T-helper 1 cell treated with Interleukin-12 subunit alpha and Interleukin-12 subunit beta and Interleukin-4 antibody, amounts not matched to agents 30 ng/mL and 1 ng/mL, for 36 hours (primary cell): ENCODE measurements at regions not wholly inside any gene's neighbourhood (a gene's known extent, or its start where the extent isn't known, plus 50 kb on each side); places are given as distances from the start of the nearest gene placed in this dataset.
"Not testable (repeated sequence)": the region's sequence is repeated elsewhere in the genome, so short reads cannot be mapped to it uniquely, and the experiment has no call there.

ENCODE experiments used
- intact Hi-C: fragments of 100-400 bp; cut with micrococcal nuclease; formaldehyde crosslinking; loops from one replicate; pipeline ENCODE4 v1.15.1; 2024

DNA sequence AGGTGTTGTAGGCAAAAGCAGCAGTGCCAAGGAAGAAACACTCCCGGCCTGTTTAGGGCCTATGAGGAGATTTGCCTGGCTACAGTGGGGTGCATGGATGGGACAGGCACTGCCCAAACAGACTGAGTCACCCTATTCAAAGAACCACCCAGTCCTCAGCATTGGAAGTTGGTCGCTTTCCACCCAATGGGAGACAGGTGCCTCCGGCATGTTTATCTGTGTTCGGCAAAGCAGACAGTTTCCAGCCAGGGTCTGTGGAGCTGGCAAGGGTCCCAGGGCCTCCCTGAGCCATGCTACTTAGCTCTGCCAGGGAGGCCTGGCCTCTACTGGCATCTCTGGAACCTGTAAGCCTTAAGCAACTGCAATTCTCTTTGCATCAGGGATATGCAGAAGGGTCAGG, 165.1 kb upstream of the ATP6AP2 start:
- intact Hi-C loops: no loop called here

DNA sequence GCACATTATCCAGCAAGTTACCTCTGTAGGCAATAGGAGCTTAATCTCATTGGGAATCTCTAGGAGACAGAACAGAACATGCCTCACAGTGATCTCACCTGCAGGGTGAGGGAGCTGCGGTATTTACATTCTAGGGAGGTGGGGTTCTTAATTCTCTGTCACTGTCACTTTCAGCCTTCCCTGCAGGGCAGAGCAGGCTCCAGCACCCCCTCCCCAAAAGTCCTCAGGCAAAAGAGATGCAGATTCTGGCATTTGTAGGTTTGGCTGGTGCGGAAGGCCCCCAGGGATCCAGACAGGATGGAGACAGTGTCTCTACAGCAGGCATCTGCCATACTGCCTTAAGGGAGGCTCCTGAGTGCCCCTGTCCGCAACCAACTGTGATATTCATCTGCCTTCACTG, 166.4 kb upstream of the ATP6AP2 start:
- intact Hi-C loops: no loop called here

DNA sequence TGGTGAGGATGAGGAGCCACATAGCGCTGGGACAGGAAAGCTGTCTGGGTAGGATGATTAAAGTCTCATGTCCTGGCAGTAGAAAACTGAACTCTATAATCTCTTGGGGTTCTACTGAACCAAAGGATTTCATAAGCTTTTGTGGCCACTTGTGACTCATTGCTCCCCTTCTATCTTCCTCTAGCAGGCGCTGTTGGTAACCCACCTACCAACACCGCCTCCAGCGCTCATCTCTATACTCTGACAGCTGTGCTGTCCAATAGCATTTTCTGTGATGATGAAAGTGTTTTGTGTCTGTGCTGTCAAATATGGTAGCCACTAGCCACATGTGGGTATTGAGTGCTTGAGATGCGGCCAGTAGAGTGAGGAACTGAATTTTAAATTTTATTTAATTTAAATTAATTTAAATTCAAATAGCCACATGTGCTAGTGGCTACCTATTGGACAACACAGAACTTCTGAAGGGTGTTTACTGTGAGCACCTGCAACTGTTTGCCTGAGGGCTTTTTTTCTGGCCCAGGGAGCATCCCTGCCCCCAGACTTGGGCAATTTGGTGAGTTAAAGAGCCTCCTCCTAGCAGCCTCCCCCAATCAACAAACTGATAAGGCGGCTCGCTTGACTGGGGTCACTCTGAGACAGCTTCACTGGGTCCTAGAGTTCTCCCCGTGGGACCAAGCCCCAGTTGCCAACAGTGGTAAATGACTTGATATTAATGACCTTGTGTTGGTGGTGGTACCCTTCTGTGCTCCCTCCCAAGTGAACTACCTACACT, 169.2 kb upstream of the ATP6AP2 start:
- intact Hi-C loops: no loop called here

DNA sequence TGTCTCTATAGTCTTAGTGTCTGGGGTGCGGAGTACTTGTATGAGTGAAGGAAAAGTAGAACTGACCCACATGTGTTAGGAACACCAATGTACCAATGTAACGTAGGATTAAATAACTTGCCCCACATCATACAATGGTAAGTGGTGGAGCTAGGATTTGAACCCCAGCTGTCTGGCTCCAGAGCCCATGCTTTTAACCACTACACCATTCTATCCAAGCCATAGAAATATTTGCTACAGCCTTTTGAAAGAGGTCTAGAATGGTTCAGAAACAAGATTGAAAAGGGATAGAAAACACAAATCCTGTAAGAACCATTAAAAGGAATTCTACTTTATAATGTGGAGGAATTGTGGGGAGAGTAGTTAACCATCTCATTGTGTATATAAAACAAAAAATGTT, 169.9 kb upstream of the ATP6AP2 start:
- intact Hi-C loops: no loop called here

DNA sequence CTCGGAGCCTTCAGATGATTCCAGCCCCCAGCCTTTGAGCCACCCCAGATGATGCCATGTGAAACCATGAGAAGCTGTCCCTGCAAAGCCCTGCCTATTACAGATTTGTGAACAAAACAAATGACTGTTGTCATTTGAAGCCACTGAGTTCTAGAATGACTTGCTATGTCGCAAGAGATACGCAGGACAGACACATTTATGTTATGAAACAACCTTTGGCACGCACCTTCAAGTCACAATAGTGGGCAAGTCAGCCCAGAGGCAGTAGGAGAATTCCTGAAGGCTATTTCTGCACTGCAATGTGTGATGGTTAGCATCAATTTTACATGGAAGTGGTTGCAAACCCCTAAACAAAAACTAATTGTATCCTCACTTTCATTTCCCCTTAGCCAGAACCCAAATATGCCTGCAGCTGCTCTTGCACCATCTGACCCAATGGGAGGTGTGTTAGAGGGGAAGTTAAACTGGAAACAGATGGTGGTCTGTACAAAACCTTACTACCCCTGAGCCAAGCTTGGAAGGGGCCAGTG, 174.4 kb upstream of the ATP6AP2 start:
- intact Hi-C loops: no loop called here

DNA sequence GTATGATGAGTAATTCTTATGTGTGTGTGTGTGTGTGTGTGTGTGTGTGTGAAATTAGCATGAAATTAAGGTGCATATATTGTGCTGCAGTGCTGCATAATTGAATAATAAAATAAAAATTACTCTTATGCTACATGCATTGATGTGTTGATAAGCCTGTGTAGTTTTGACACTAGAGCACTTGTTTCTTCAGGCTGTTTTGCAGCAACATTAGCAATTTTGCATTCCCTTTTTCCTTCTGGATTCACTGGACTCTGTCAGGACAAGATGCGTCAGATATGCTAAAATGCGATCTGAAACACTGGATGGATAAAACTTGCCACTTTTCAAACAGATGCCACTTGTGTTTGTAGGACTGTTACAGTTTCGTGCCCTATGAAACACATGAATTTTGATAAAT, 175.4 kb upstream of the ATP6AP2 start:
- intact Hi-C loops: no loop called here

DNA sequence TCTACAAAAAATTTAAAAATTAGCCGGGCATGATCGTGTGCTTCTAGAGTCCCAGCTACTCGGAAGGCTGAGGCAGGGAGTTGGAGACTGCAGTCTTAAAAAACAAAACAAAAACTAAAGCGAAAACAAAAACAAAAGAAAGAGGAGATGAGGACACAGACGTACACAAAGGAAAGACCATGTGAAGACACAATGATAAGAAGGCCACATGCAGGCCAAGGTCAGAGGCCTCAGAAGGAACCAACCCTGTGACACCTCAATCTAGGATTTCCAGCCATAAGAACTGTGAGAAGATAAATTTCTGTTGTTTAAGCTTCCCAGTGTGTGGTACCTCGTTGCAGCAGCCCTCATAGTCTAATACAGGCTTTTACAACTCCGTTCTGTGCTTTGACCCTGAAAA, 177.0 kb upstream of the ATP6AP2 start:
- intact Hi-C loops: no loop called here

DNA sequence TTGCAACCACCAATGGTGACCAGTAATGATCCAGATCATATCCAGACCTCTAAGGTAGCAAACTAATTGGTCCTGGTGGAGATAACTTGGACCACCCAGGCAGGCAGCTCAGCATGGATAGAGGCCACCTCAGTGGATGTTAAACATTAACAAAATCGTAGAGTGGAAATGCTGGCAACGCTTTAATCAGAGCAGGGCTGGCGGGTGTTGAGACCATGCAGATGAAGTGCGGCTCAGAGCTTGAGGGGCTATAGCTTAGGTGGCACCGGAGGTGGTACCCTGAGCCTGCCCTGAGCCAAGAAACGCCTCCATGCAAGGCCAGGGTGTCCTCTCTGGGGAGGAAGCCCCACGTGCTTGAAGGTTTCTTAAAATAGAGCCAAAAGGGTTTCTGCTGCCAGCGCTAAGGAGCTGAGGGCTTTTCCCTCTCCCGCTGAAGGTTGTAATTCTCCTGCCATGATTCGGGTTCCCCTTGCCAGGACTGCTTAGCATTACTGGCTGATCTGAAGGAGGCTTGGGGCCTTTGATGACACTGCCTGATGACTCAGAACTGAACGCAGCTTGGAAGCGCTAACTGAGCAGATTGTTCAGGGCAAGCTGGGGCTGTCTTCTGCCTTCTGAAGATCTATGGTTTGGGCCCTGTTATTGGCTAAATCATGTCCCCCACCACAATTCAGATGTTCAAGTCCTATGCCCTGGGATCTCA, 177.8 kb upstream of the ATP6AP2 start:
- intact Hi-C loops: no loop called here

DNA sequence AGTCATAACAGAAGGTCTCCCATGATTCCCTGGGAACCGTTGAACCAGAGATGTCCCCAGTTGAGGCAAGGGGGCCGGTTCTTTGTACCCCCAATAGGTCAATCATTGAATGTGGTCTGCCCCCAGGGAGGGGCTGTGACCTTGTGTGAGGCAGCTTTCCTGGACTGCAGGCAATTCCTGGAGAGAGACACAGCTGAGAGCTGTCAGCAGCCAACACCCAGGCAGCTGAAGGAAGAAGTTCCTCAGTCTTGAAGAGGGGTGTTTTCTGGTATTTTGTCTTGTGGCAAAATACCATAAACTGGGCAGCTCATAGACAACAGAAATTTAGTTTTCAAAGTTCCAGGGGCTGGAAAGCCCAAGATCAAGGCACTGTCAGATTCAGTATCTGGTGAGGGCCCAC, 185.7 kb upstream of the ATP6AP2 start:
- intact Hi-C loops: no loop called here

DNA sequence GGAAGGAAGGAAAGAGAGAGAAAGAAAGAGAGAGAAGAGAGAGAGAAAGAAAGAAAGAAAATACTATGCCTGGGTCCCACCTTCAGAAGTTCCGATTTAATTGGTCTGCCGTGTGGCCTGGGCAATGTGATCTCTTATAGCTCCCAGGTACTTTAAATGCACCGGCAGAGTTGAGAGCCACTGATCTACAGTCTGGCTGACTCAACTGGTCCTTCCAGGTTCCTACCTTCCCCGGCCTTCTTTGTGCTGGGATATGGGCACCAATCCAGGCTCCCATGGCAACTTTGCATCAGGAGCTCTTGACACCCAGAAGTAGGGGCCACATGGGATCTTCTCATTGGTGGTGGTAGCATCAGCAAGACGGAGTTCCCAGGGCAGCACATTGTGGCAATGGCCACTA, 186.5 kb upstream of the ATP6AP2 start:
- intact Hi-C loops: no loop called here

DNA sequence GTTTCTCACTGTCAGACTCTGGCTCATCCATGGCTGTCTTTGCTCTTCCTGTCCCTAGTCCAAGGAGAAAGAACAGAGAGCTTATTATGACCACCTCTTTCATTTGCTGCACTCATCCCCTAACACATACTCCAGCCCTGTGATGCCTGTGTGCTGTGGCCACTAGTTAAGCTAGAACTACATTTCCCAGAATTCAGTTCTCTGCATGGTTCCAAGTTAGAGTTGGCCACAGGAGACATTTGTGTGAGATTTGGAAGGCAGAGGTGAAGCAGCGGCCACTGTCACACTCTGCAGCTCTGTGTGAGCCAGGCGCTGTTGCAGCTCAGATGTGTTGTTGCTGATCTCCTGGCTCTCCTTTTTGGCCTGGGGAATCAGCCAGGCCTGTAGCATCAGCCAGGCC, 188.2 kb upstream of the ATP6AP2 start:
- intact Hi-C loops: no loop called here

DNA sequence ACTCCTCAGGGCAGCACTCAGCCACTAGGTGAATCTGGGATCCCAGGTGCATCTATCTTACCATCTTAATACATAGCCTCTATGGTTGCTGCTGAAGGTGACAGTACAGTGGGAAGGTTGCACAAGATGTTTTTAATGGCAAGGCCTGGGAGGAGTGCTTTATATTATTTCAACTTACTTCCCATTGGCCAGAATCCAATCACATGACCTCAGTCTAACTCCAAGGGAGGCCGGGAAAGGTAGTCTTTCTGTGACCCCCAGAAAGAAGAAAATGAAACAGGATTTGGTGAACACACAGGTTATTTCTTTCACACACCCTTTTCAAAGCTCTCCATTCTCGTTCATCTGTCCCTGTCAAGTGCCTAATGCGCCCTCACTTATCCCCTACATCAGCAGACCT, 189.1 kb upstream of the ATP6AP2 start:
- intact Hi-C loops: no loop called here

DNA sequence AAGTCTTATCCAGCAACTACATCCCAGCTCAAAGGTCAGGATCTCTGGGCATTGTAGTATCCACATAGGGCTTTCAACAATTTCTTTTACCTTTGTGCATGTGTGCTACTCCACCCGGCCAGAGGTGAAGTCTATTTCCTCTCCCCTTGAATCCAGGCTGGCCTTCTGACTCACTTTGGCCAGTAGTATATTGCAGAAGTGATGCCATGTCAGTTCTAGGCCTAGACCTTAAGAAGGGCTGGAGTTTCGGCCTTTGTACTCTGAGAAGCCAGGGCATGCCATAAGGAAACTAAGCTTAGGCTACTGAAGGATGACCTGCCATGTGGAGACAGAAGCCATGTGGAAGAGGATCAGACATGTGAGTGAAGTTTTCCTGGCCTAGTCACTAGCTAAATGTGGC, 191.2 kb upstream of the ATP6AP2 start:
- intact Hi-C loops: no loop called here

DNA sequence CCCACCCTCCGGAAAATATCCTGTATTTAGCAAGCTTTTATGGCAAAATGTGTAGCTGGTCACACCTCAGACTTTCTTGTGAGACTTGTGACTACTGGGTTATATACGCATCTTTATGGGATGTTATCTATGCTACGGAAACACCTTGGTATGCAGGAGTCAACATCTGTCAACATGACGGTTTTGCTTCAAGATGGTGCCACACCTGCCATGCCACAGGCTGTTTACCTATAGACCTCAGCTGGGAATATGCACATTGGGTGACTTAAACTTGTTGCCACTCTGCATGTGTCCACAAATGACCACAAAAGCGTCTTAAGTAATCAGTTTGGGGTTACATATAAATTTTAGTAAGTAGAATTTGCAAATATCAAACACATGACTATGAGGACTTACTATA, 192.3 kb upstream of the ATP6AP2 start:
- intact Hi-C loops: no loop called here

DNA sequence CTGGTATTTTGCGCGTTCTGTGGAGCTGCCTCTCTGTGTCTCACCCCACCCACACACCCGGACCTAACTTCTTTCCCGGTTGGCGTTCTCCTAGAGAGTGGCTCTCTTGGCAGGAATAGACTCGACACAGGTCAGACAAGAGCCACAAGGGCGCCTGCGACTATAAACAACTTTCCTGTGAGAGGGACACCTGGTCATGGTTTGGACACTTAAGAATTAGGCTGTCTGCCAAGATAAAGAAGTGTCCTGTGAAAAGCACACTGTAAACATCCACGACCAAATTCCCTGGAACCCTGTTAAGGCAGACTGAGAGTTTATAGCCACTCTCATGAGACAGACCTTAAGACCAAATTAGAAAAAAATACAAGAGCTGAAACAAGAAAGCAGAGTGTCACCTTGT, 192.9 kb upstream of the ATP6AP2 start:
- intact Hi-C loops: not testable (repeated sequence)

DNA sequence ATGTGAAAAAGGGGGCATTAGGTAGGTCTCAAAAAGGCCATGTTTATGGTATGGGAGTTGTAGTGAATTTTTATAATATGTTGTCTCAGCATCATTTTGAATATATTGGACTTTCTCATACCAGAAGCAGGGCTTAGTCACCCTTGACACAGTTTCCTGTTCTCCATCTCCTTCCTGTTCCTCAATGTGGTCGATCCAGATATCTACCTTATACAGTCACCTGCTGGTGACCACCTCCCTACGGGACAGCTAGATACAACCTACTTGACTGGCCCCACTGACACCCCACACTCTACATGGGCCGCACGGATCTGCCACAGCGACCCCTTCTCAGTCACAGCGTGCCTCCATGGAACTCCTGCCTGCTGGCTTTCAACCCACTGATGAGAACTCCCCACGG, 193.5 kb upstream of the ATP6AP2 start:
- intact Hi-C loops: not testable (repeated sequence)

DNA sequence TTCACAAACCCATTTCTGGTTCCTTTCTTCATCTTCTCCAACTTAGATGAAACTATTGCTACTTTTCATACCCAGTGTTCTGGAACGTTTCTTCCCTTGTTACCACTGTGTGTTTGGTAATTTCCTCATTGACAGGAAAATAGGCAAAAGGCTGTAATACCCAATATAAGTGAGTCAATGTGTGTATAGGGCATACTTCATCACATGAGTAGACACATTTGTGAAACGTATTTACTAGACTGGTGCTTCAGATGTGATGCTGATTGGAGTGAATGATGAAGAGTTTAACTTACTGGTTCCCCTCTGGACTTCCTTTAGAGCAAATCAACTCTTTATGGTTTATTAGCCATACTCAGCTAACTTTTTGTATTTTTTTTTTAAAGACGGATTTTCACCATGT, 195.1 kb upstream of the ATP6AP2 start:
- intact Hi-C loops: no loop called here

DNA sequence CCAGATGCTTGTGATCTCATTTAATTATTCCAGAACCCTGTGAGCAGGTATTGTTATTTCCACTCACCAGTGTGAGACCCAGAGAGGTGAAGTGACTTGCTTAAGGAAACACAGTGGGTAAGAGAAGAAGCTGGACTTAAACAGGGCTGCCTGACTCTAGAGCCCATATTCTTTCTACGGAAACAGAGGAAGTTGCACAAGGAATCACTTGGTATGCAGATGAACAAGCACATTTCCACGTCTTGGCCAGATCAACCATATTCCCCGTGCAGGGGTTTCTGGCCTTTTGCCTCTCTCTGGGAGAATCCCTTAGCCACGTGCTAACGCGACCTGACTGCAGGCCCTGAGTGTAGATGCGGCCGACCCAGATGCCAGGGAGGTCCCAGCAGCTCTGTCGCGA, 195.5 kb upstream of the ATP6AP2 start:
- intact Hi-C loops: no loop called here

DNA sequence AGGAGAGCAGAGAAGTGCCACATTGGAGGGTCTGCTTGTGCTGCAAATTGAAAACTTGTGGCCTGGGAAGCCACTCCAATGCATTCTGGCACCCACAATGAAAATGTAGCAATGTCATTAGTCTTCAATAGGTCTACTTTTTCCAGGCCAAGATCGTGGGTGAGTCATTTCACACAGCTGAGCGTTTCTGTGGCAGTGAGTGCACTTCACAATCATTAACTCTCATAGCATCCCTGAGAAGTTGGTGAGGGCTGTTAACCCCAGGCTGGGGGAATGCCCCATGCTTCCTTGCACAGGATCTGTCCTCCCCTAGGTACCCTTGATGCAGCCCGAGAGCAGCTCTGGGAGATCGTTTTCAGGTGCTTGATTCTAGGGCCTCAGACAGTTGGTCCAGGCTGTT, 196.8 kb upstream of the ATP6AP2 start:
- intact Hi-C loops: no loop called here

DNA sequence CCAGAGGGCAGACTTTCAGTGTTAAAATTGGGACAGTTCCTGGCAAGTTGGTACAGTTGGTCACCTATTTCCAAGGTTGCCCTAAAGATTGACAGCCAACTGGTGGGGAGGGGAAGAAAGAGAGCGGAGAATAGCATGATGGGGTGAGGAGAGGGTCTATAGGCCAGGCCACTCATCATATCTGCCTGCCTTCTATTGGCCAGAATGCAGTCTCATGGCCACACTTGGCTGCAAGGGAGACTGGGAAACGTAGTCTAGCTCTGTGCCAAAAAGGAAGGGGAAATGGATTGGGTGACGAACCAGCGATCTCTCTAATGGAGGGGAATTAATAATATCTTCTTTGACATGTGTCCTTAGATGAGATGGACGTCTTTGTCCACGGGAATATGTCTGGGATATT, 197.4 kb upstream of the ATP6AP2 start:
- intact Hi-C loops: no loop called here

DNA sequence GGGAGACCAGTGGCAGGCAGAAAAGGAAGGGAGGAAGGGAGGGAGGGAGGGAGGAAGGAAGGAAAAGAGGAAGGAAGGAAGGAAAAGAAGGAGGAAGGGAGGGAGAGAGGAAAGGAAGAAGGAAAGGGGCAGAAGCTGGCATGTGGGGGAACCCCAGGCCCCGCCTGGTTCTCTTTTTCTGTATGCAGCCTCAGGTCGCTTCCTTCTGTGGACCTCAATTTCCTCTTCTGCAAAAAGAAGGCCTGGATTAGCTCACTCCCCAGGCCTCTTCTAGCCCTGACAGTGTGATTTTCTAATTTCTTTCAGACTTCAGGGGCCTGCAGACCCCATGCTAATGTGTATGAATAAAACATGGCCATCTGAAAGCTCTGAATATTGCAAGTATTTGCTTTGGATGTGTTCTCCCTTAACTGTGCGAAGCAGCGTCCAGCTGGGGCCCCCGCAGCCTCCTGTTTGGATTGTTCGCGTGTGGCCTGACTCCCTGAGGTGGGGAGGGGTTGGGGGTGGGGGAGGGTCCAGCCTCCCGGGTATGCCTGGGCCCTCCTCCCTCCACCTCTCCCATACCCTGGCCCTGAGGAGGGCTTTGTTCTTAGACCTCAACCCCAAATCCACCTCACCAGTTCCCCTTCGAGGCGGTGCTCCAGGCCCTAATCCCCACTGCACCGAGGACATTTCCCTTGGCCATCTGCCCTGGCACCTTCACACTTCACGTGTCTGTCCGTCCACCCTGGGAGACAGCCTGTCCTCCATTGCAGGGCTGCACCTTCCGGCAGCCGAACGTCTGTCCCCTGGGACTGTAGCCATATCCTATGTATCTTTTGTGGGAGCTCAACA, 199.9 kb upstream of the ATP6AP2 start:
- intact Hi-C loops: no loop called here

DNA sequence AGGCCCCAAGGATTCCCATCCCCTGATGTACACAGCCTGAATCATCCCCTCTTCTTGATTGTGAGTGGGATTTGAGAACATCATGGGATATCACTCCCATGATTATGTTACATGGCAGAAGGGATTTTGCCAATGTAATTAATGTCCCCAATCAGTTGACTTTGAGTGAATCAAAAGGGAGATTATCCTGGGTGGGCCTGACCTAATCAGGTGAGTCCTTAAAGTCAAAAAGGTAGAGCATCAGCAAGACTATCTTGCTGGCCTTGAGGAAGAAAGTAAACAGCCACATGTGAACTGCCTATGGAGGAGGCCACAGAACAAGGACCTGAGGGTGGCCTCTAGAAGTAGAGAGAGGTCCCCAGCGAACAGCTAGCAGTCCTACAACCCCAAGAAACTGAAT, 203.1 kb upstream of the ATP6AP2 start:
- intact Hi-C loops: no loop called here
